Mesodermal cell (in vitro differentiated cells): ENCODE measurements at regions not wholly inside any gene's neighbourhood (a gene's known extent, or its start where the extent isn't known, plus 50 kb on each side); places are given as distances from the start of the nearest gene placed in this dataset.

Experiments
- H3K27ac ChIP-seq: 2 replicates; pipeline ENCODE4 v1.7.0; 2013; ENCODE audit warnings: mild to moderate bottlenecking, low read depth, low read length, moderate library complexity; ENCODE audit not compliant: severe bottlenecking
- H3K36me3 ChIP-seq: 2 replicates; pipeline ENCODE4 v1.7.1; 2013; ENCODE audit warnings: mild to moderate bottlenecking, low read length, moderate library complexity; ENCODE audit not compliant: control insufficient read depth, insufficient read depth
- H3K4me1 ChIP-seq: one replicate; pipeline ENCODE4 v1.7.1; 2013; ENCODE audit warnings: mild to moderate bottlenecking, low read length; ENCODE audit not compliant: insufficient read depth, control insufficient read depth, poor library complexity, severe bottlenecking
- H3K4me3 ChIP-seq: 2 replicates; pipeline ENCODE4 v1.7.0; 2013; ENCODE audit warnings: low read length, control low read depth, mild to moderate bottlenecking; ENCODE audit not compliant: insufficient read depth, poor library complexity, severe bottlenecking; ENCODE audit errors: extremely low read depth
- H3K9me3 ChIP-seq: 2 replicates; pipeline ENCODE4 v1.7.1; 2013; ENCODE audit warnings: mild to moderate bottlenecking, low read length, moderate library complexity; ENCODE audit not compliant: control insufficient read depth
- WGBS, 2 experiments: methylation state at CpG; one replicate each; pipeline ENCODE4 v1.1.5; 2013; ENCODE audit warnings: missing lambda C conversion rate in 2 of 2; ENCODE audit not compliant: insufficient coverage in 2 of 2; 5-methylcytosine and 5-hydroxymethylcytosine counted together

- 71 to 86% methylated on average over 1 of the region's 8 CpGs for WGBS, 2 experiments
- no peak overlapping the region for H3K4me3 ChIP-seq
- H3K4me1 ChIP-seq = no peaks in the 10 kb centered on the region
- H3K36me3 ChIP-seq = no peaks in the 10 kb centered on the region
- no peak overlapping the region for H3K27ac ChIP-seq
- H3K9me3 ChIP-seq = no peaks in the 10 kb centered on the region
These were observed 242.8 kb upstream of the UBE2E2 start for GRCh38 chr3:22960105-22960984.

DNA sequence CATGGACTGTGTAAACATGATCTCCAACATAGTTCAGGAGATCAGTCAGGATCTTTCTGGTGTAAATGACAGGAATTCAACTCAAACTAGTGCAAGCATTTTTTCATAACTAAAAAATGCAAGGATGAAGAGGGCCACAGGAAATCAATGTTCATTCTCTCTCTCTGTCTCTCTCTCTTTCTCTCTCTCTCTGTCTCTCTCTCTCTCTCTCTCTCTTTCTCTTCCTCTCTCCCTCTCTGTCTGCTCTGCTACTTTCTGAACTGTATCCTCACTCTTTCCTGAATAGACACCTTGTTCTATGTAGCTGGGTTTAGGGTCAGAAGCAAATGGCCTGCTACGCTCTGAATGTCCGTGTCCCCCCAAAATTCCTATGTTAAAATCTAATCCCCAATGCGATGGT is 240.9 kb upstream of the UBE2E2 start:
- WGBS, 2 experiments = 67% methylated on average over 1 of the region's 3 CpGs; no CpG with 5 or more reads in 1 of the 2 experiments
- Histone ChIP-seq H3K36me3 (no peaks in the 10 kb centered on the region), H3K4me1 (no peaks in the 10 kb centered on the region), H3K4me3 (no peak overlapping the region), H3K27ac (no peak overlapping the region), H3K9me3 (no peaks in the 10 kb centered on the region)

- Histone ChIP-seq H3K36me3 (no peaks in the 10 kb centered on the region), H3K9me3 (no peaks in the 10 kb centered on the region), H3K4me1 (no peaks in the 10 kb centered on the region), H3K4me3 (no peak overlapping the region), H3K27ac (no peak overlapping the region)
These were observed 236.8 kb upstream of the UBE2E2 start for GRCh38 chr3:22966349-22966748.

- Histone ChIP-seq H3K27ac (no peak overlapping the region), H3K9me3 (no peaks in the 10 kb centered on the region), H3K4me3 (no peak overlapping the region), H3K4me1 (no peaks in the 10 kb centered on the region), H3K36me3 (no peaks in the 10 kb centered on the region)
- WGBS, 2 experiments = 90 to 100% methylated on average over 1 of the region's 1 CpG
These were observed 233.9 kb upstream of the UBE2E2 start for GRCh38 chr3:22969276-22969675.

DNA sequence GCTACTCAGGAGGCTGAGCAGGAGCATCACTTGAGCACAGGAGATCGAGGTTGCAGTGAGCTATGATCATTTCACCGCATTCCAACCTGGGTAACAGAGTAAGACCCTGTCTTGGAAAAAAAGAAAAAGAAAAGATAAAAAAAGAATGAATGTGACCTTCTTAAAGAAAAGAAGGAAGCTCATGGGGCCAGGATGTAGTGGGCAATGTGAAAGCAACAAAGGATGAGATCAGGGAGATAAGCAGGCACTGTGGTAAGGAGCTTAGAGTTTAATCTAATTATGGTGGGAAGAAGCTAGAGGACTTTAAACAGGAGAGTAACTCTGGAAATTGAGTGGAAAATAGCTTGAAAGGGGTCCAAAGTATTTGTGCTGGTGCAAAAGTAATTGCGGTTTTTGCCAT is 231.6 kb upstream of the UBE2E2 start:
- no peaks in the 10 kb centered on the region for H3K36me3 ChIP-seq
- no peaks in the 10 kb centered on the region for H3K4me1 ChIP-seq
- no peak overlapping the region for H3K4me3 ChIP-seq
- no peaks in the 10 kb centered on the region for H3K9me3 ChIP-seq
- WGBS, 2 experiments = 95 to 97% methylated on average over 3 of the region's 3 CpGs
- no peak overlapping the region for H3K27ac ChIP-seq

GRCh38 chr3:22977042-22977441 is 226.1 kb upstream of the UBE2E2 start:
- Histone ChIP-seq H3K36me3 (no peaks in the 10 kb centered on the region), H3K4me3 (no peak overlapping the region), H3K27ac (no peak overlapping the region), H3K9me3 (no peaks in the 10 kb centered on the region), H3K4me1 (peaks cover 8% of the 10 kb centered on the region)
- 79 to 81% methylated on average over 2 of the region's 2 CpGs for WGBS, 2 experiments

DNA sequence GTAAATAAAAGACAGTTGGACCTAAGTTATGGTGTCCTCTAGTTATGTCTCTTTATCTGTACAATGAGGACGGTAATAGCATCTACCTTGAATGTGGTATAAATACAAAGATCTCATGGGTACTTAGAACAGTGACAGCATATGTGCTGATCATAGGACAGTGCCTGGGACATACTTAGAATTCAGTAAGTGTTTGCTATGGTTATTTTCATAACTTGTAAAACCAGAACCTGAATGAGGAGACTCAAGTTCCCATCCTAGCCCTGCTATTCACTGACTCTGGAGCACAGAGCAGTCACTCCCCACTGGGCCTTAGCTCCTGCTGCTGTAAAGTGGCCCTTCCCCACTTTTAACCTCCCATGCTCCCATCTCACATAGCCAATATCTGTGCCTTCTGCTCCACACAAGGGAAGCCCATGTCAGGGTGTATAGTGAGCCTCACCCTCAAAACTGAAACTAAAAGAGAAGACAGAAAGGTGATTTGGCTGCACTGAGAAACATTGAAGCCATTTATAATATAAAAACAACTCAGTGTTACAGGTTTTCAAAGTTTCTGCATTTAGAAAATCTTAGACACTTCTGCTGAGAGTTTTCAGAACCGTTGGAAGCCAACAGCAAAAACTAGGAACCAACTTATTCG is 225.4 kb upstream of the UBE2E2 start:
- Histone ChIP-seq H3K27ac (no peak overlapping the region), H3K4me3 (no peak overlapping the region), H3K36me3 (no peaks in the 10 kb centered on the region), H3K4me1 (peaks cover 8% of the 10 kb centered on the region), H3K9me3 (no peaks in the 10 kb centered on the region)
- WGBS, 2 experiments = 83 to 100% methylated on average over 1 to 2 of the region's 3 CpGs

- H3K4me3 ChIP-seq = no peak overlapping the region
- H3K4me1 ChIP-seq = peaks cover 11% of the 10 kb centered on the region
- WGBS, 2 experiments = 88 to 92% methylated on average over 2 to 3 of the region's 4 CpGs
- H3K9me3 ChIP-seq = no peaks in the 10 kb centered on the region
- no peak overlapping the region for H3K27ac ChIP-seq
- H3K36me3 ChIP-seq = no peaks in the 10 kb centered on the region
These were observed 223.5 kb upstream of the UBE2E2 start for GRCh38 chr3:22979581-22979980.

- Histone ChIP-seq H3K4me3 (no peak overlapping the region), H3K27ac (no peak overlapping the region), H3K36me3 (no peaks in the 10 kb centered on the region), H3K4me1 (peaks cover 11% of the 10 kb centered on the region), H3K9me3 (no peaks in the 10 kb centered on the region)
- WGBS, 2 experiments = 83% methylated on average over 4 of the region's 7 CpGs
These were observed 222.8 kb upstream of the UBE2E2 start for GRCh38 chr3:22980346-22980745.

DNA sequence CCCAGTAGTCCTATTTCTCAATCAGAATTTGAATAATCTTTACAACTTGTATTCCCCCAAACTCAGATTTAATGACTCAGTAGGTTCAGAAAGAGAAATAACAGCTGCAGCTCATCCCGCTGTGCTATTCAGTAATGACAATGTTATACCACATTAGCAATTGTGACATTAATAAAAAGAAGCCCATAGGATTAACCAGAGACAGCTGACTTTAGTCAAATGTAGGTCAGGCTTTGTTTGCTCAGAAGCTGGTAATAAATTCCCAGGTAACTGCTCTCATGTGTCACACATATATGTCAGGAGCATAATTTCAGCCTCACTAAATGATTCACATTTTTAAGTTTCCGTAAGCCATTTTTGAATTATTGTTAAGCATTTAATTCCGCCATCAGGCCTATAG is 222.0 kb upstream of the UBE2E2 start:
- Histone ChIP-seq H3K9me3 (no peaks in the 10 kb centered on the region), H3K4me3 (no peak overlapping the region), H3K4me1 (peaks cover 11% of the 10 kb centered on the region), H3K36me3 (no peaks in the 10 kb centered on the region), H3K27ac (no peak overlapping the region)
- WGBS, 2 experiments = 76 to 90% methylated on average over 2 of the region's 3 CpGs

GRCh38 chr3:22981861-22982260 is 221.3 kb upstream of the UBE2E2 start:
- Histone ChIP-seq H3K36me3 (no peaks in the 10 kb centered on the region), H3K9me3 (no peaks in the 10 kb centered on the region), H3K27ac (no peak overlapping the region), H3K4me3 (no peak overlapping the region), H3K4me1 (peaks cover 11% of the 10 kb centered on the region)
- 0% methylated on average over 1 of the region's 2 CpGs for WGBS, 2 experiments
